Left lung (tissue), 4 donors: ENCODE measurements at regions not wholly inside any gene's neighbourhood (a gene's known extent, or its start where the extent isn't known, plus 50 kb on each side); places are given as distances from the start of the nearest gene placed in this dataset.

ENCODE experiments used
- ATAC-seq: fragments of 200-7000 bp; cut with Tn5 transposase; one replicate; pipeline ENCODE4 v1.9.1; 2020; ENCODE audit warnings: moderate library complexity
- DNase-seq, 4 donors: peaks; one replicate each; pipeline ENCODE4 v3.0.0-alpha.2; 2013 to 2020
- H3K27ac ChIP-seq, 2 donors: fragments of 200-600 bp; sonication (generic) in 1 of 2; one replicate each; pipeline versions ENCODE4 v1.5.0 to v1.8.0; 2020 to 2021
- H3K27me3 ChIP-seq, 2 donors: fragments of 200-600 bp; sonication (generic) in 1 of 2; one replicate each; pipeline versions ENCODE4 v1.5.0 to v1.8.0; 2020 to 2021
- H3K36me3 ChIP-seq, 2 donors: fragments of 200-600 bp; sonication (generic) in 1 of 2; one replicate each; pipeline versions ENCODE4 v1.5.0 to v1.8.0; 2020 to 2021
- H3K4me1 ChIP-seq, 2 donors: fragments of 200-600 bp; one replicate each; pipeline ENCODE4 v1.8.0; 2021
- H3K4me3 ChIP-seq, 2 donors: fragments of 200-600 bp; sonication (generic) in 1 of 2; one replicate each; pipeline versions ENCODE4 v1.5.0 to v1.8.0; 2020 to 2021; ENCODE audit warnings: mild to moderate bottlenecking in 1 of 2
- H3K9me3 ChIP-seq, 2 donors: fragments of 200-600 bp; sonication (generic) in 1 of 2; one replicate each; pipeline versions ENCODE4 v1.5.0 to v1.8.0; 2020 to 2021
- CTCF ChIP-seq, 2 donors: fragments of 200-600 bp; sonication (generic) in 1 of 2; IDR thresholded peaks; one replicate each; pipeline versions ENCODE4 v1.5.0 to v1.8.0; 2021; ENCODE audit warnings: antibody characterized with exemption in 2 of 2
- intact Hi-C, 2 donors: fragments of 100-400 bp; cut with DNase I; formaldehyde crosslinking; loops; one replicate each; pipeline versions ENCODE4 v1.11.2 to v1.14.2; 2022
- donor health status: DM: no; HTN: yes; CAD: no.
- donor health status: DM: no; HTN: no; CAD: no.

- no peak for TF ChIP-seq CTCF (IDR thresholded peaks at IDR 0.05)
- ATAC-seq (no peak), DNase-seq (no peak)
- Histone ChIP-seq H3K36me3 (no peaks in the 10 kb centered on the region), H3K27ac (no peak overlapping the region), H3K4me1 (no peaks in the 10 kb centered on the region), H3K9me3 (no peaks in the 10 kb centered on the region), H3K27me3 (no peaks in the 10 kb centered on the region), H3K4me3 (no peak overlapping the region)
- intact Hi-C loops, result no loop called here
Measured at GRCh38 chr5:29982457-29982856, 1211.0 kb upstream of the CDH6 start.

DNA sequence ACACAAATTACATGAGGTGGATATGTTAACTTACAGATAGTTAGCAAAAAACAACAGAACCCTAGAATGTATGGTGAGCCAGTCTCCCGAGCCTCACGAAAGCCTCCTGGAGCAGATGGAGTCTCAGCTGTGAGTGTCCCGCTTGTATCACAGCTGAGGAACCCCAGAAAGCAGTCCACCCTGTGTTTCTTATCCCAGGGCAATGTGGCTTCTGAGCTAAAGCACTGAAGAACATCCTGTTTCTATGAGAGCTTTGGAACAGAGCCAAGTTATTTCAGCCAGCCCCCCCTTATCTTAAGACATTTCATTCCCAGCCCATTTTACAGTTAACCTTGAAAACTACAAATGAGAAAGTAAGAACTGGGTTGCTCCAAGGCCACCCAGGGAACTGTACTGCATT is 1220.9 kb upstream of the CDH6 start:
- Histone ChIP-seq H3K36me3 (no peaks in the 10 kb centered on the region), H3K9me3 (no peaks in the 10 kb centered on the region), H3K4me1 (no peaks in the 10 kb centered on the region), H3K27me3 (no peaks in the 10 kb centered on the region), H3K4me3 (no peak overlapping the region), H3K27ac (no peak overlapping the region)
- DNase-seq (no peak), ATAC-seq (no peak)
- no peak for TF ChIP-seq CTCF (IDR thresholded peaks at IDR 0.05)
- intact Hi-C loops, result no loop called here

DNA sequence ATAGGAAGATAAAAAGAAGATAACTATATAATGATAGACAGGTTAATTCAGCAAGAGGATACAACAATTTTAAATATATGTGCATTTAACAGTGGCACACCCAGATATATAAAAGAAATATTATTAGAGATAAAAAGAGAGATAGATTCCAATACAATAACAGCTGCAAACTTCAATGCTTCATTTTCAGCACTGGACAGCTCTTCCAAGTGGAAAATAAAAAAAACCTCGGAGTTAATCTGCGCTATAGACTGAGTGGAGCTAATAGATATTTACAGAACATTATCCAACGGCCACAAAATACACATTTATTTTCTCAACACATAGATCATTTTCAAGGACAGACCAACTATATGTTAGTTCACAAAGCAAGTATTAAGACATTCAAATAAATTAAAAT is 1229.5 kb upstream of the CDH6 start:
- no peak overlapping the region for H3K4me3 ChIP-seq
- ATAC-seq (no peak), DNase-seq (no peak)
- H3K4me1 ChIP-seq, result no peaks in the 10 kb centered on the region
- TF ChIP-seq CTCF (IDR thresholded peaks at IDR 0.05), result no peak
- intact Hi-C loops, result no loop called here
- no peaks in the 10 kb centered on the region for H3K27me3 ChIP-seq
- no peak overlapping the region for H3K27ac ChIP-seq
- H3K9me3 ChIP-seq, result peaks cover 0 to 18% of the 10 kb centered on the region in 2 donors
- no peaks in the 10 kb centered on the region for H3K36me3 ChIP-seq

- Histone ChIP-seq H3K4me1 (no peaks in the 10 kb centered on the region), H3K4me3 (no peak overlapping the region), H3K27ac (no peak overlapping the region), H3K9me3 (peaks cover 0 to 20% of the 10 kb centered on the region in 2 donors), H3K27me3 (no peaks in the 10 kb centered on the region), H3K36me3 (no peaks in the 10 kb centered on the region)
- TF ChIP-seq CTCF (IDR thresholded peaks at IDR 0.05), result no peak
- intact Hi-C loops, result no loop called here
- no peak for DNase-seq
- no peak for ATAC-seq
Measured at GRCh38 chr5:29960323-29960722, 1233.2 kb upstream of the CDH6 start.

DNA sequence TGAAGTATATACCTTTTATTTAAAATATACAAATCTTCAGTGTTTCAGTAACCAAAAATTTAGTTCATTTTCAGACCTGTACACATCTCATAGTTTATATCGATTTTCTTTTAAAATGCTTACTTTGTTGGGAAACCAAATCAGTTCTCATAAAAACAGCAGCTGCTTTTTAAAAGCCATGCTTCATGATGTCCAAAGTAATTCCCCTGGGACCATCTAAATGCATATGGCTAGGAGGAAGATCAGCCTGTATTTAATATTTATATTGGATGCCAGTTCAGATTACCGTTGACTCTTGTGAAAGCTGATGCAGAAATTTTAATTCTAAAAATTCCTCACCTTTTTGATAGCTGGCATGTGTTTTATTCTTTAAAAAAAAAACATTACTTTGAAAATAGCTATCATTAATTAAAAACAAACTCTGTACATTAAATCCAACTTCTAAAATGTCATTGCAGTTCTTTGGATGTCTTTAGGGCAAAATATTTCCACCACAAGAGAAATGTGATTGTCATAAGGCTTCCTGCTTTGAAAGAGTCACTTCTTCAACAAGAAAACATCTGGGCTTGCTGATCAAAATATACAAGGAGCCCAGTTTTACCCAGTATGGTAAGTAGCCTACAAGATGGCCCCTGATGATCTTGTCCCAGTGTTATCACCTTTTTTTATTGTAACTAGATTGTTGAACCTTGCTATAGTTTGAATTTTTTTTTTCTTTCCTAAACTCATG is 1242.9 kb upstream of the CDH6 start:
- Histone ChIP-seq H3K36me3 (no peaks in the 10 kb centered on the region), H3K4me3 (no peak overlapping the region), H3K4me1 (no peaks in the 10 kb centered on the region), H3K27ac (no peak overlapping the region), H3K27me3 (no peaks in the 10 kb centered on the region), H3K9me3 (no peaks in the 10 kb centered on the region)
- DNase-seq (no peak), ATAC-seq (no peak)
- TF ChIP-seq CTCF (IDR thresholded peaks at IDR 0.05), result no peak
- intact Hi-C loops, result no loop called here
